Stimulated activated CD4-positive, alpha-beta T cell treated with anti-CD3 and anti-CD28 coated beads, Interleukin-4, amount 100 ng/mL, for 48 hours (primary cell): ENCODE measurements at regions not wholly inside any gene's neighbourhood (a gene's known extent, or its start where the extent isn't known, plus 50 kb on each side); places are given as distances from the start of the nearest gene placed in this dataset.
"Not testable (repeated sequence)": the region's sequence is repeated elsewhere in the genome, so short reads cannot be mapped to it uniquely, and the experiment has no call there.

Source experiments
- DNase-seq, 2 donors: peaks; one replicate each; pipeline ENCODE4 v3.0.0-alpha.2; 2020; ENCODE audit warnings: low read depth in 2 of 2

- no peak for DNase-seq
These were observed 446.3 kb downstream of the PREX1 start for GRCh38 chr20:48381353-48382120.

- DNase-seq = no peak
These were observed 447.1 kb downstream of the PREX1 start for GRCh38 chr20:48380661-48381060.

- no peak for DNase-seq
These were observed 448.7 kb downstream of the PREX1 start for GRCh38 chr20:48378976-48379675.

GRCh38 chr20:48377940-48378339 is 449.9 kb downstream of the PREX1 start:
- no peak for DNase-seq

GRCh38 chr20:48375804-48376203 is 452.0 kb downstream of the PREX1 start:
- DNase-seq = no peak

GRCh38 chr20:48374991-48375595 is 452.7 kb downstream of the PREX1 start:
- DNase-seq = no peak

- not testable (repeated sequence) for DNase-seq
These were observed 453.5 kb downstream of the PREX1 start for GRCh38 chr20:48374031-48374907.

GRCh38 chr20:48373555-48373934 is 454.3 kb downstream of the PREX1 start:
- DNase-seq = no peak

- DNase-seq = not testable (repeated sequence)
These were observed 454.8 kb downstream of the PREX1 start for GRCh38 chr20:48372851-48373554.

GRCh38 chr20:48371211-48371610 is 456.6 kb downstream of the PREX1 start:
- DNase-seq = no peak

GRCh38 chr20:48368580-48369021 is 459.2 kb downstream of the PREX1 start:
- DNase-seq = not testable (repeated sequence)

- not testable (repeated sequence) for DNase-seq
These were observed 460.0 kb downstream of the PREX1 start for GRCh38 chr20:48367541-48368358.

- DNase-seq = no peak
These were observed 461.6 kb downstream of the PREX1 start for GRCh38 chr20:48366230-48366629.

GRCh38 chr20:48364688-48365421 is 462.9 kb downstream of the PREX1 start:
- DNase-seq = no peak

- no peak for DNase-seq
These were observed 463.7 kb downstream of the PREX1 start for GRCh38 chr20:48364055-48364454.

- no peak for DNase-seq
These were observed 467.3 kb downstream of the PREX1 start for GRCh38 chr20:48360342-48360975.

GRCh38 chr20:48359692-48360341 is 468.0 kb downstream of the PREX1 start:
- no peak for DNase-seq

GRCh38 chr20:48359055-48359390 is 468.8 kb downstream of the PREX1 start:
- DNase-seq = not testable (repeated sequence)
